HUES48 (cell line): ENCODE measurements at regions not wholly inside any gene's neighbourhood (a gene's known extent, or its start where the extent isn't known, plus 50 kb on each side); places are given as distances from the start of the nearest gene placed in this dataset.

ENCODE experiments used
- H3K27ac ChIP-seq: one replicate; pipeline ENCODE4 v1.7.0; 2013; ENCODE audit warnings: low read depth, low read length, inconsistent platforms
- H3K27me3 ChIP-seq: 2 replicates; pipeline ENCODE4 v1.6.1; 2013; ENCODE audit warnings: mild to moderate bottlenecking, low read length; ENCODE audit not compliant: control insufficient read depth, insufficient read depth
- H3K36me3 ChIP-seq: 2 replicates; pipeline ENCODE4 v1.6.1; 2013; ENCODE audit warnings: low read length; ENCODE audit not compliant: control insufficient read depth, insufficient read depth
- H3K4me1 ChIP-seq: 2 replicates; pipeline ENCODE4 v1.6.1; 2013; ENCODE audit warnings: mild to moderate bottlenecking, low read length; ENCODE audit not compliant: control insufficient read depth, insufficient read depth
- H3K4me3 ChIP-seq: 2 replicates; pipeline ENCODE4 v1.5.1; 2013; ENCODE audit warnings: mild to moderate bottlenecking, low read depth, low read length
- H3K9ac ChIP-seq: 2 replicates; pipeline ENCODE4 v1.6.1; 2013; ENCODE audit warnings: mild to moderate bottlenecking, low read depth, low read length, moderate library complexity
- H3K9me3 ChIP-seq: 2 replicates; pipeline ENCODE4 v1.6.1; 2013; ENCODE audit warnings: low read length; ENCODE audit not compliant: control insufficient read depth, insufficient read depth

DNA sequence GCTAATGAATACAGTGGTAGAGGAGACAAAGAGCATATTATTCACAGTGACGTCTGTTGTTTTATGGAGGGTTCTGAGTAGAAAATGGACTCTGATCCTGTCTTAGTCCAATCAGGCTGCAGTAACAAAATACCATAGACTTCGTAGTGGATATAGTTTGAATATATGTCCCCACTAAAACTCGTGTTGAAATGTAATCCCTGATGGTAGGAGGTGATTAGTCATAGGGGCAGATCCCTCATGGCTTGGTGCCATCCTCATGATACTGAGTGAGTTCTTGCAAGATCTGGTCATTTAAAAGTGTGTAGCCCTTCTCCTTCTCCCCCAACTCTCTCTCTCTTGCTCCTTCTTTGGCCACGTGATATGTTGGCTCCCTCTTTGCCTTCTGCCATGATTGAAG is 82.5 kb downstream of the CD83 start:
- Histone ChIP-seq H3K9me3 (no peaks in the 10 kb centered on the region), H3K36me3 (no peaks in the 10 kb centered on the region), H3K4me1 (peaks cover under 1% of the 10 kb centered on the region; the same call in 1 of the 2 replicates), H3K9ac (no peak overlapping the region), H3K27ac (no peak overlapping the region), H3K27me3 (no peaks in the 10 kb centered on the region), H3K4me3 (no peak overlapping the region)

DNA sequence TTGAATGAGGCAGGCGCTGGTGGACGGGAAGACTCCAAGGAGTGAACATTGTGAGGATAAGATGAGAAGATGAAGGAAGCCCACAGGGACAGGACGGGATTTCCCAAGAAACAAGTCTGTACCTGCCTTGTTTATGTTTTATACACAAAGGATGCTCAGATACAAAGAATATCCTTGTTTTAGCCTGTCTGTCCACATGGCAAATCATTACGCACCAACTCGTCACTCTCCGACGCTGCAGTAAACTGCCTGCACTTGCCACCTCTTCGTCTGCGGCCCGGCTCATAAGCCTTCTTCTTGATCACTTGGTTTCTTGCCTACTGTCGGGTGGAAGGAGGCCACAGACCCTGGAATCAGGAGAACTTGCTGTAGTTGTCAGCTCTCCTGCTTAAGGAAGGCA is 85.4 kb downstream of the CD83 start:
- H3K4me3 ChIP-seq, result no peak overlapping the region
- no peaks in the 10 kb centered on the region for H3K9me3 ChIP-seq
- no peaks in the 10 kb centered on the region for H3K27me3 ChIP-seq
- H3K4me1 ChIP-seq, result no peaks in the 10 kb centered on the region
- H3K27ac ChIP-seq, result no peak overlapping the region
- H3K36me3 ChIP-seq, result no peaks in the 10 kb centered on the region
- no peak overlapping the region for H3K9ac ChIP-seq

- Histone ChIP-seq H3K9me3 (no peaks in the 10 kb centered on the region), H3K4me3 (no peak overlapping the region), H3K4me1 (peaks cover under 1% of the 10 kb centered on the region; the same call in 1 of the 2 replicates), H3K27me3 (peaks cover 12% of the 10 kb centered on the region; the same call in 1 of the 2 replicates), H3K27ac (no peak overlapping the region), H3K36me3 (no peaks in the 10 kb centered on the region), H3K9ac (no peak overlapping the region)
Observed at GRCh38 chr6:14206391-14206790, 88.8 kb downstream of the CD83 start.

DNA sequence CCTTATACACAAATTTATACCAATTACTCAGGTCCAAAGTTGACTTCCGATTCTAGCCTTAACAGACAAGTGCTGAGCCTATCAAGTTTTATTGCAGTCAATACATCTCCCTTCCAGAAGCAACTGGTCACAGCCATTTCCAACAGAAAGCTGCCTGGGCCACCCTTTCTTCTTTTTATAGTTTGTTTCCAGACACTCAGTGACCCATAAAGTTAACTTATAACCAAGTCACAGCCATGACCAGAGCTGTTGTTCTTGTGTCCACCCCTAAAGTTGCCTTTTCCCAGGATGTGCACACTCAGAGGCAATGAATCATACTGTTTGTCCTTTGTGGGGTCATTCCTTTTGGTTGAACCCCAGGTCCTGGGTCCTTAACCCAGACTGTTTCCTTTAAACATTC is 89.9 kb downstream of the CD83 start:
- H3K4me3 ChIP-seq, result no peak overlapping the region
- no peak overlapping the region for H3K9ac ChIP-seq
- H3K4me1 ChIP-seq, result peaks cover 11% of the 10 kb centered on the region
- H3K27me3 ChIP-seq, result peaks cover 19% of the 10 kb centered on the region
- H3K27ac ChIP-seq, result no peak overlapping the region
- H3K36me3 ChIP-seq, result no peaks in the 10 kb centered on the region
- H3K9me3 ChIP-seq, result no peaks in the 10 kb centered on the region

DNA sequence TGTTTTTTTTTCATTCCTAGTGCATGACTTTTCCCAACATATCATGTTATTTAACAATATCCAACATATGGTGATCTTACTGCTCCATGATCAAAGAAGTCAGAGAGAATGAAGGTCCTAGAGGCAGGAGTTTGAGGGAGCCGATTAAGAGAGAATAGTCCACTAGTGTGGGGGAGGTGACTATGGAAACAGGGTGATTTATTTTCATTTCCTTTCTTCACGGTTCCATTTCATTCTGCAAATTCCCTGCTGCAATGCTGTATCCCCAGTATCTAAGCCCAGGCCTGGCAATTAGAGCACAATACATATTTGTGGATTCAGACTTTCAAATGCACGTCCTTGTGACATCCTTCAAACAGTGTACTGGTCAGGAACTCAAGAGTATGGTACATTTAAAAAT is 91.4 kb downstream of the CD83 start:
- Histone ChIP-seq H3K9me3 (no peaks in the 10 kb centered on the region), H3K4me1 (peaks cover 13% of the 10 kb centered on the region), H3K9ac (no peak overlapping the region), H3K36me3 (no peaks in the 10 kb centered on the region), H3K4me3 (no peak overlapping the region), H3K27ac (no peak overlapping the region), H3K27me3 (peaks cover 35% of the 10 kb centered on the region)

- Histone ChIP-seq H3K9ac (no peak overlapping the region), H3K4me1 (peaks cover 13% of the 10 kb centered on the region), H3K27me3 (peaks cover 37% of the 10 kb centered on the region), H3K4me3 (0 out of 2 replicates have a peak overlapping the region, but pooled peaks have one; percentile 80), H3K9me3 (no peaks in the 10 kb centered on the region), H3K36me3 (no peaks in the 10 kb centered on the region), H3K27ac (no peak overlapping the region)
Observed at GRCh38 chr6:14210077-14210476, 92.5 kb downstream of the CD83 start.

DNA sequence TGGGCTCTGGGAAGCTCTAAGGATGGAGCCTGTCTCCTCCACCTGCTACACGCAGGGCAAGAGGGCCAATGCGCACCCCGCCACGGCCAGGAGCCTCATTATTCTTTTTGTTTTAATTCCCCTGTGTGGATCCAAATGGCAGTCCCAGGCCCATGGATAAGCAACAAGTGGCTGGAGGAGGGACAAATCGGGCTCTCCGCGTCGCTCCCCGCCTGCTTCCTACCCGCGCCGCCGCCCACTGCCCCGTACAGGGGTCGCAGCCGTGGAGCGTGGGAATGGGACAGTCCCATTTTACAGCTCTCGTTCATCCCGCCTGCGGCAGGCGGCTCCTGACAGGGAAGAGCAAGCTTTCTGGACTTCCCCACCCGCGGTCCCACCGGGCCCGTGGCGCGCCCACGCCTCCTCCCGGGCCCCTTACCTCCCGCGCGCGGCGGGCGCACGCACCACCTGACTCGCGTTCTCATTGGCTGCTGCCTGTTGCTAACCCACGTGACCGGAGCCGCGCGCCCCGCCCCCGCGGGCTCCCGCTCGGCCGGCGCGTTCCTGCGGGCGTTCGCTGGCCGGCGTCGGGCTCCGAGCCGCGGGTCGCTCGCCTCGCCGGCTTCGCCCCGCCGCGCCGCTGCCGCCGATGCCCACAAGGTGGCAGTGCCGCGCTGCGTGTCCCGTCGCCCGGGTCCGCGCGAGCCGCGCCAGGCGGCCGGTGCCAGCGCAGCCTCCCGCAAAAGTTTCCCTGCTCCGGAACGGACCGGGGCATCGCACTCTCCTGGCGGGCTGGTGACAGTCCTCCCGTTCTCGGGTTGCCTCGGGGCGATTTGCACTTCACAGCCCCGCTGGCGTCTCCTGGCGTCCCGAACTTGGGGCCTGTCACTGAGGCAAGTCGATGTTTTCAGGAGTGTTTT is 93.3 kb downstream of the CD83 start:
- Histone ChIP-seq H3K36me3 (no peaks in the 10 kb centered on the region), H3K4me3 (peak overlapping the region; percentile 80), H3K9ac (peak overlapping the region; percentile 48), H3K27me3 (peaks cover 41% of the 10 kb centered on the region), H3K27ac (peak overlapping the region; percentile 67), H3K4me1 (peaks cover 13% of the 10 kb centered on the region), H3K9me3 (no peaks in the 10 kb centered on the region)

DNA sequence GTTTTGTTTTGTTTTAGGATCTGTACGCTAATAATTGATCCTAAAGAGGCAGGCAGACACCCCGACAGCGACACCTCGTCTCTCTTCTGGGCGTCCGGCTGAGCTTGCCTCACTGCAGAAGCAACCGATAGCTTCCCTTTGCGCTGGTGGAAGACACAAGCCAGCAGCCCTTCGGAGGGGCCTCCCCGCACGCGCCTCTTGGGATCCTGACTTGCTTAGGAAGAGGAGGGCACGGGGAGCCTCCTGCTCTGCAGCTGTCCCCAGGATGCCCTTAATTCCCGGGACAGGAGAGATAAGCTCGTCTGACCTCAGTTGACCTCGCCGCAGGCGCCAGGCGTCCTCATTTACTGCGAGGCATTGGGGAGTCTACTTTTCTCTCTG is 94.0 kb downstream of the CD83 start:
- H3K9ac ChIP-seq, result peak overlapping the region; percentile 8; the same call in 1 of the 2 replicates

GRCh38 chr6:14212020-14212419 is 94.4 kb downstream of the CD83 start:
- Histone ChIP-seq H3K9ac (no peak overlapping the region), H3K4me3 (peak overlapping the region; percentile 57), H3K9me3 (no peaks in the 10 kb centered on the region), H3K36me3 (no peaks in the 10 kb centered on the region), H3K27ac (peak overlapping the region; percentile 67), H3K4me1 (peaks cover 13% of the 10 kb centered on the region), H3K27me3 (peaks cover 42% of the 10 kb centered on the region)

More for the DNA sequence above, 94.0 kb downstream of the CD83 start:
- Histone ChIP-seq H3K36me3 (no peaks in the 10 kb centered on the region), H3K9me3 (no peaks in the 10 kb centered on the region), H3K4me3 (peak overlapping the region; percentile 57), H3K27me3 (peaks cover 42% of the 10 kb centered on the region), H3K4me1 (peaks cover 13% of the 10 kb centered on the region), H3K27ac (peak overlapping the region; percentile 67)

DNA sequence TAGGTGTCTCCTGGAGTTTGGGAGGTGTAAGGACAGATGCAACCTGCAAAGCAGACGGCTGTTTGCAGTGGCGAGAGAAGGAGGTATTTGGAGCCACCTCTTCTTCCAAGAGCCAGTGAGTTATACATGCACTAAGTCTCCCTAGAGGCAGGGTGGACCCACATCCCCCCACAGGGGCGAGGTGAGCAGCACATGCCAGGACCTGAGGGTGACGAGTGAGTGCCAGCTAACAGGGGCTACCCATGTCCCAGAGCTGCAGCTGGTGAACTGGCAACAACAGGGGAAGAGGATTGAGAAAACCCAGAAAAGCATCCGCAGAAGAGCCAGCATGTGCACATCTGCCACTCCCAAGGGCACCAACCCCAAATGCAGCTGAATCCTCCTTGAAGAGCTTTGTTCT is 95.1 kb downstream of the CD83 start:
- no peak overlapping the region for H3K9ac ChIP-seq

GRCh38 chr6:14216946-14217684 is 99.5 kb downstream of the CD83 start:
- H3K27ac ChIP-seq, result no peak overlapping the region
- no peaks in the 10 kb centered on the region for H3K9me3 ChIP-seq
- no peak overlapping the region for H3K9ac ChIP-seq
- H3K27me3 ChIP-seq, result peaks cover 26% of the 10 kb centered on the region
- no peak overlapping the region for H3K4me3 ChIP-seq
- peaks cover 5% of the 10 kb centered on the region for H3K4me1 ChIP-seq
- no peaks in the 10 kb centered on the region for H3K36me3 ChIP-seq

More for the DNA sequence above, 95.1 kb downstream of the CD83 start:
- Histone ChIP-seq H3K27ac (no peak overlapping the region), H3K4me3 (no peak overlapping the region), H3K4me1 (peaks cover 13% of the 10 kb centered on the region), H3K9me3 (no peaks in the 10 kb centered on the region), H3K27me3 (peaks cover 42% of the 10 kb centered on the region), H3K36me3 (no peaks in the 10 kb centered on the region)
